ENCODE measurements at regions not wholly inside any gene's neighbourhood (a gene's known extent, or its start where the extent isn't known, plus 50 kb on each side); places are given as distances from the start of the nearest gene placed in this dataset.

- no peak overlapping the region for H2AFZ ChIP-seq (ENCODE audit: low read depth, low read length)
- TF ChIP-seq EZH2 (IDR thresholded peaks at IDR 0.05; ENCODE audit: insufficient read depth, low read length) (no peak), CTCF (IDR thresholded peaks at IDR 0.05; ENCODE audit: insufficient read depth, low read depth, low read length) (no peak)
- DNase-seq (ENCODE audit: low read depth) (no peak), FAIRE-seq (no peak)
- H3K9ac ChIP-seq (ENCODE audit: low read length): no peak overlapping the region
- H3K27me3 ChIP-seq (ENCODE audit: insufficient read depth, low read length): no peaks in the 10 kb centered on the region
- Mint-ChIP-seq H3K27me3 (ENCODE audit: low read depth, unreplicated experiment) (peaks cover 38% of the 10 kb centered on the region), H3K27ac (ENCODE audit: unreplicated experiment) (no peak overlapping the region), H3K36me3 (ENCODE audit: low read depth, unreplicated experiment) (no peaks in the 10 kb centered on the region), H3K4me3 (ENCODE audit: unreplicated experiment) (no peak overlapping the region), H3K9me3 (ENCODE audit: unreplicated experiment) (no peaks in the 10 kb centered on the region), H3K4me1 (ENCODE audit: low read depth, unreplicated experiment) (peaks cover 3% of the 10 kb centered on the region)
- no peak overlapping the region for H3K4me3 ChIP-seq (ENCODE audit: insufficient read depth, low read depth, low read length)
- no peak overlapping the region for H3K27ac ChIP-seq (ENCODE audit: low read depth, low read length)
- no peaks in the 10 kb centered on the region for H3K36me3 ChIP-seq (ENCODE audit: insufficient read depth, low read length)
- no peaks in the 10 kb centered on the region for H3K4me1 ChIP-seq (ENCODE audit: insufficient read depth, low read length)
- no peaks in the 10 kb centered on the region for H3K9me3 ChIP-seq (ENCODE audit: insufficient read depth, low read depth, low read length)
- no peaks in the 10 kb centered on the region for H4K20me1 ChIP-seq (ENCODE audit: insufficient read depth, low read length)
- H3K4me2 ChIP-seq (ENCODE audit: low read length): no peak overlapping the region
- no peaks in the 10 kb centered on the region for H3K79me2 ChIP-seq (ENCODE audit: insufficient read depth, low read length)
Observed at GRCh38 chr18:76259711-76260110, 235.3 kb downstream of the ZNF516 start.

GRCh38 chr18:76259096-76259495, 235.9 kb downstream of the ZNF516 start:
- DNase-seq (ENCODE audit: low read depth): no peak
- Histone ChIP-seq H3K36me3 (ENCODE audit: insufficient read depth, low read length) (no peaks in the 10 kb centered on the region), H3K4me3 (ENCODE audit: insufficient read depth, low read depth, low read length) (no peak overlapping the region), H2AFZ (ENCODE audit: low read depth, low read length) (no peak overlapping the region), H3K79me2 (ENCODE audit: insufficient read depth, low read length) (no peaks in the 10 kb centered on the region), H3K27ac (ENCODE audit: low read depth, low read length) (no peak overlapping the region), H3K4me1 (ENCODE audit: insufficient read depth, low read length) (no peaks in the 10 kb centered on the region), H4K20me1 (ENCODE audit: insufficient read depth, low read length) (no peaks in the 10 kb centered on the region), H3K27me3 (ENCODE audit: insufficient read depth, low read length) (peaks cover 2% of the 10 kb centered on the region), H3K9me3 (ENCODE audit: insufficient read depth, low read depth, low read length) (no peaks in the 10 kb centered on the region), H3K4me2 (ENCODE audit: low read length) (no peak overlapping the region), H3K9ac (ENCODE audit: low read length) (no peak overlapping the region)
- Mint-ChIP-seq H3K36me3 (ENCODE audit: low read depth, unreplicated experiment) (no peaks in the 10 kb centered on the region), H3K4me3 (ENCODE audit: unreplicated experiment) (no peak overlapping the region), H3K4me1 (ENCODE audit: low read depth, unreplicated experiment) (peaks cover 3% of the 10 kb centered on the region), H3K9me3 (ENCODE audit: unreplicated experiment) (no peaks in the 10 kb centered on the region), H3K27me3 (ENCODE audit: low read depth, unreplicated experiment) (peaks cover 37% of the 10 kb centered on the region), H3K27ac (ENCODE audit: unreplicated experiment) (no peak overlapping the region)
- no peak for FAIRE-seq
- TF ChIP-seq EZH2 (IDR thresholded peaks at IDR 0.05; ENCODE audit: insufficient read depth, low read length): no peak
- no peak for TF ChIP-seq CTCF (IDR thresholded peaks at IDR 0.05; ENCODE audit: insufficient read depth, low read depth, low read length)

GRCh38 chr18:76258209-76258608, 236.8 kb downstream of the ZNF516 start:
- no peaks in the 10 kb centered on the region for H3K36me3 Mint-ChIP-seq (ENCODE audit: low read depth, unreplicated experiment)
- no peaks in the 10 kb centered on the region for H3K9me3 Mint-ChIP-seq (ENCODE audit: unreplicated experiment)
- Histone ChIP-seq H3K4me3 (ENCODE audit: insufficient read depth, low read depth, low read length) (no peak overlapping the region), H4K20me1 (ENCODE audit: insufficient read depth, low read length) (no peaks in the 10 kb centered on the region), H3K79me2 (ENCODE audit: insufficient read depth, low read length) (no peaks in the 10 kb centered on the region), H2AFZ (ENCODE audit: low read depth, low read length) (no peak overlapping the region), H3K4me2 (ENCODE audit: low read length) (no peak overlapping the region), H3K36me3 (ENCODE audit: insufficient read depth, low read length) (no peaks in the 10 kb centered on the region), H3K9me3 (ENCODE audit: insufficient read depth, low read depth, low read length) (no peaks in the 10 kb centered on the region), H3K9ac (ENCODE audit: low read length) (no peak overlapping the region), H3K4me1 (ENCODE audit: insufficient read depth, low read length) (no peaks in the 10 kb centered on the region), H3K27ac (ENCODE audit: low read depth, low read length) (no peak overlapping the region), H3K27me3 (ENCODE audit: insufficient read depth, low read length) (peaks cover 2% of the 10 kb centered on the region)
- DNase-seq (ENCODE audit: low read depth) (peak; percentile 53), FAIRE-seq (no peak)
- H3K27ac Mint-ChIP-seq (ENCODE audit: unreplicated experiment): no peak overlapping the region
- no peak for TF ChIP-seq CTCF (IDR thresholded peaks at IDR 0.05; ENCODE audit: insufficient read depth, low read depth, low read length)
- TF ChIP-seq EZH2 (IDR thresholded peaks at IDR 0.05; ENCODE audit: insufficient read depth, low read length): no peak
- peaks cover 3% of the 10 kb centered on the region for H3K4me1 Mint-ChIP-seq (ENCODE audit: low read depth, unreplicated experiment)
- no peak overlapping the region for H3K4me3 Mint-ChIP-seq (ENCODE audit: unreplicated experiment)
- peaks cover 36% of the 10 kb centered on the region for H3K27me3 Mint-ChIP-seq (ENCODE audit: low read depth, unreplicated experiment)

All from astrocyte (in vitro differentiated cells and primary cell).